CD4-positive, alpha-beta memory T cell (primary cell): ENCODE measurements at regions not wholly inside any gene's neighbourhood (a gene's known extent, or its start where the extent isn't known, plus 50 kb on each side); places are given as distances from the start of the nearest gene placed in this dataset.

Source experiments
- CTCF ChIA-PET: fragments of 350-600 bp; sonication (Branson Sonifier 250); formaldehyde crosslinking; loops from one replicate; lab custom pipeline; 2021; ENCODE audit warnings: inconsistent platforms; ENCODE audit not compliant: partially characterized antibody; lab: Charles Lee
- POLR2A ChIA-PET: fragments of 350-600 bp; sonication (Branson Sonifier 250); formaldehyde crosslinking; loops from one replicate; lab custom pipeline; 2021; ENCODE audit not compliant: partially characterized antibody; lab: Charles Lee
- DNase-seq, 5 donors: peaks; one replicate each; pipeline versions ENCODE4 v3.0.0 to v3.0.0-alpha.2; 2020 to 2022; ENCODE audit warnings: mixed read lengths in 1 of 5
- H3K27ac ChIP-seq: one replicate; pipeline ENCODE4 v1.7.0; 2013; ENCODE audit warnings: low read depth, low read length
- H3K27me3 ChIP-seq: 2 replicates; pipeline ENCODE4 v1.7.0; 2013; ENCODE audit warnings: mild to moderate bottlenecking, low read length, moderate library complexity; ENCODE audit not compliant: insufficient read depth
- H3K36me3 ChIP-seq: 2 replicates; pipeline ENCODE4 v1.7.0; 2013; ENCODE audit warnings: mild to moderate bottlenecking, low read length, moderate library complexity; ENCODE audit not compliant: insufficient read depth
- H3K4me1 ChIP-seq: 2 replicates; pipeline ENCODE4 v1.7.0; 2013; ENCODE audit warnings: mild to moderate bottlenecking, low read length, moderate library complexity; ENCODE audit not compliant: insufficient read depth
- H3K4me3 ChIP-seq, 2 donors: one replicate each; pipeline ENCODE4 v1.7.0; 2013; ENCODE audit warnings: low read length in 2 of 2, mild to moderate bottlenecking in 1 of 2
- H3K9me3 ChIP-seq, 2 donors: one replicate each; pipeline ENCODE4 v1.7.0; 2013; ENCODE audit warnings: low read length in 2 of 2, control low read depth in 1 of 2; ENCODE audit not compliant: control insufficient read depth in 1 of 2
- H3K27ac Mint-ChIP-seq, 7 donors: one replicate each; pipeline ENCODE4 v1.8.0; 2020 to 2021; ENCODE audit warnings: mixed read lengths in 7 of 7, mild to moderate bottlenecking in 6 of 7, inconsistent platforms in 3 of 7, moderate library complexity in 3 of 7
- H3K27me3 Mint-ChIP-seq, 2 donors: one replicate each; pipeline ENCODE4 v1.8.0; 2020 to 2021; ENCODE audit warnings: mixed read lengths in 2 of 2
- H3K36me3 Mint-ChIP-seq, 2 donors: one replicate each; pipeline ENCODE4 v1.8.0; 2020 to 2021; ENCODE audit warnings: mixed read lengths in 2 of 2, inconsistent platforms in 1 of 2, mild to moderate bottlenecking in 1 of 2
- H3K4me1 Mint-ChIP-seq, 4 donors: one replicate each; pipeline ENCODE4 v1.8.0; 2020 to 2021; ENCODE audit warnings: mixed read lengths in 4 of 4, mild to moderate bottlenecking in 1 of 4
- H3K4me3 Mint-ChIP-seq, 8 donors: one replicate each; pipeline ENCODE4 v1.8.0; 2020 to 2021; ENCODE audit warnings: mixed read lengths in 8 of 8, mild to moderate bottlenecking in 7 of 8, moderate library complexity in 6 of 8, inconsistent platforms in 3 of 8
- H3K9me3 Mint-ChIP-seq, 8 donors: one replicate each; pipeline ENCODE4 v1.8.0; 2020 to 2021; ENCODE audit warnings: mixed read lengths in 8 of 8, mild to moderate bottlenecking in 5 of 8, inconsistent platforms in 3 of 8, moderate library complexity in 1 of 8
- intact Hi-C: fragments of 100-400 bp; cut with micrococcal nuclease; formaldehyde crosslinking; loops from one replicate; pipeline ENCODE4 v1.15.1; 2023

DNA sequence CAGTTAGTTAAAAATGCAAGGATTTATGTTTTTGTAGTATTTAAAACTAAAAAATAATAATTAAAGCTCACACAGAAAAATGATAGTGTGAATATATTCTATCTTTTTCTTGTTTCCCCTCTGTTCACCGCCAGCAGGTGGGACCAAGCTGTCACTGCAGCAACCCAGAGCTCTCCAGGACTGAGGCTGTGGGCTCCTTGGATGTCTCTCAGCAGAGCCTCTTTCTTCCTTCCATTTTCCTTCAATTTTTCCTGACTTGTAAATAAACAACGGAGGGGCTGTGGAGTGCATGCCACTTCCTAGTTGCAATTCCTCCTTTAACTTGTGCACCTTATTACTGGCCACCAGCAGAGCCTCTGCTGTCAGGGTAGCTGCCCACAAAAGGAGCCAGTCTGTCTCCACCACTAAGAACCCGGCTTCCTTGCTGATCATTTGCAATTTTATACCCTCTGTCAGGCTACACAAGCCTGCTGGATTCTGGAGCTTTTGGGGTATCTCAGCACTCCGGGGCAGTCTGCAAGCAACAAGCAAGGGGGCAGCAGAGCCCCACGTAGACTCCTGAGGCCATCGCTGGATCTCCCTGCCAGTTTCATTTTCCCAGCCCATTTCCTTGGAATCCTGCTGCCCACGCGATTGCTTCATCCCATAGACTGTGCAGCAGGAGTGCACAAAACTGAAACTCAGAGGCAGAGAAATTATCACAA is 1467.4 kb downstream of the C4orf33 start:
- no peak overlapping the region for H3K27ac Mint-ChIP-seq
- Histone ChIP-seq H3K36me3 (no peaks in the 10 kb centered on the region), H3K27me3 (no peaks in the 10 kb centered on the region), H3K27ac (no peak overlapping the region), H3K9me3 (no peaks in the 10 kb centered on the region), H3K4me1 (no peaks in the 10 kb centered on the region), H3K4me3 (no peak overlapping the region)
- H3K4me1 Mint-ChIP-seq = no peaks in the 10 kb centered on the region
- DNase-seq = no peak
- intact Hi-C loops = no loop called here
- no peaks in the 10 kb centered on the region for H3K27me3 Mint-ChIP-seq
- CTCF ChIA-PET = no interaction called here
- POLR2A ChIA-PET = no interaction called here
- H3K36me3 Mint-ChIP-seq = no peaks in the 10 kb centered on the region
- H3K4me3 Mint-ChIP-seq = no peak overlapping the region
- peaks cover 0 to 13% (median 6%) of the 10 kb centered on the region in 8 donors for H3K9me3 Mint-ChIP-seq

- no peak overlapping the region for H3K4me3 ChIP-seq
- H3K27me3 ChIP-seq = no peaks in the 10 kb centered on the region
- Mint-ChIP-seq H3K9me3 (peaks cover 0 to 13% (median 6%) of the 10 kb centered on the region in 8 donors), H3K27ac (no peak overlapping the region), H3K4me1 (no peaks in the 10 kb centered on the region), H3K27me3 (no peaks in the 10 kb centered on the region), H3K36me3 (no peaks in the 10 kb centered on the region), H3K4me3 (no peak overlapping the region)
- no peak overlapping the region for H3K27ac ChIP-seq
- H3K4me1 ChIP-seq = no peaks in the 10 kb centered on the region
- DNase-seq = no peak
- ChIA-PET POLR2A (no interaction called here), CTCF (no interaction called here)
- intact Hi-C loops = no loop called here
- H3K36me3 ChIP-seq = no peaks in the 10 kb centered on the region
- H3K9me3 ChIP-seq = no peaks in the 10 kb centered on the region
Measured at GRCh38 chr4:130563889-130564418, 1468.0 kb downstream of the C4orf33 start.

- no peak for DNase-seq
- H3K4me3 Mint-ChIP-seq = no peak overlapping the region
- H3K4me1 Mint-ChIP-seq = no peaks in the 10 kb centered on the region
- Histone ChIP-seq H3K4me3 (no peak overlapping the region), H3K4me1 (no peaks in the 10 kb centered on the region), H3K9me3 (no peaks in the 10 kb centered on the region), H3K27ac (no peak overlapping the region), H3K36me3 (no peaks in the 10 kb centered on the region), H3K27me3 (no peaks in the 10 kb centered on the region)
- ChIA-PET POLR2A (no interaction called here), CTCF (no interaction called here)
- H3K9me3 Mint-ChIP-seq = peaks cover 0 to 16% (median 6%) of the 10 kb centered on the region in 8 donors
- H3K27ac Mint-ChIP-seq = no peak overlapping the region
- no peaks in the 10 kb centered on the region for H3K36me3 Mint-ChIP-seq
- H3K27me3 Mint-ChIP-seq = no peaks in the 10 kb centered on the region
- intact Hi-C loops = no loop called here
Measured at GRCh38 chr4:130568746-130569145, 1472.8 kb downstream of the C4orf33 start.

DNA sequence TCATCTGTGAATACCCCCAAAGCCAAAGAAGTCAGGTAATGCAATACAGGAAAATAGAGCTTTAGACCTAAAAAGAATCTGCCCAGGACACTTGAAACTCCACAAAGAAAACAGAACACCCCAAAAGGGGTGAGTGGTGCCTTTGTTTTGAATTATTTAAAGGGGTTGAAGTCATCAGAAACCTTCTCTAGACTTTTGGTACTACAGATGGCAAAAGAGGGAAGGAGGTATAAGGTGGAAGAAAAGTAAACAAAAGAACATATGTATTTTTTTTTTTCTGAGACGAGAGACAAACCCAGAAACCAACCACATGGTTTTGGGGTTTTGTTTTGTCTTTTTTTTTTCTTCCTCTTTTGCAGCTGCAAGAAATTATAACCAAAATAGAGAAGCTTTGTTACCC is 1477.8 kb downstream of the C4orf33 start:
- CTCF ChIA-PET = no interaction called here
- Histone ChIP-seq H3K27ac (no peak overlapping the region), H3K36me3 (no peaks in the 10 kb centered on the region), H3K9me3 (no peaks in the 10 kb centered on the region), H3K27me3 (no peaks in the 10 kb centered on the region), H3K4me3 (no peak overlapping the region), H3K4me1 (no peaks in the 10 kb centered on the region)
- no peak overlapping the region for H3K27ac Mint-ChIP-seq
- no peaks in the 10 kb centered on the region for H3K27me3 Mint-ChIP-seq
- no peaks in the 10 kb centered on the region for H3K4me1 Mint-ChIP-seq
- H3K9me3 Mint-ChIP-seq = peaks cover 0 to 13% (median 5%) of the 10 kb centered on the region in 8 donors
- H3K36me3 Mint-ChIP-seq = no peaks in the 10 kb centered on the region
- POLR2A ChIA-PET = no interaction called here
- no peak overlapping the region for H3K4me3 Mint-ChIP-seq
- DNase-seq = no peak
- intact Hi-C loops = no loop called here

DNA sequence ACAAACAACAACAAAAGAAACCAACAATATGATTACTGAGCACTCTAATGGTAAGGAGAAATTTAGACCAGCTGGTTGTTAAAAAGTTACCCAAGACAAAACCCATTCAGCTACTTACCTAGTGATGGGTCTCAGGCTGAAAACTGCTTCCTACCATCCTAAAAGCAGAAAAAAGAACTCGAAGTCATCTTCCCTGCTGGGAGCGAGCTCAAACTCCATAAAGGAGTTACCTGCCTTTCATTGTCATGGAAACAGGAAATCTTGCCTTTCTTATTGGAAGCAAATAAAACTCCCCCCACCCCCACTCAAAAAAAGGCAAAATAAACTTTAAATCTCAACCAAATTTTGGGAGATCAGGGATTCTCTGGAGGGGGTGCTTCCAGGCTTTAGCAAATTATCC is 1478.3 kb downstream of the C4orf33 start:
- POLR2A ChIA-PET = no interaction called here
- CTCF ChIA-PET = no interaction called here
- no peaks in the 10 kb centered on the region for H3K4me1 ChIP-seq
- H3K27ac ChIP-seq = no peak overlapping the region
- DNase-seq = no peak
- no peak overlapping the region for H3K4me3 Mint-ChIP-seq
- H3K27ac Mint-ChIP-seq = no peak overlapping the region
- intact Hi-C loops = no loop called here
- H3K27me3 Mint-ChIP-seq = no peaks in the 10 kb centered on the region
- H3K9me3 Mint-ChIP-seq = peaks cover 0 to 13% (median 5%) of the 10 kb centered on the region in 8 donors
- no peaks in the 10 kb centered on the region for H3K9me3 ChIP-seq
- H3K36me3 ChIP-seq = no peaks in the 10 kb centered on the region
- H3K36me3 Mint-ChIP-seq = no peaks in the 10 kb centered on the region
- no peak overlapping the region for H3K4me3 ChIP-seq
- H3K4me1 Mint-ChIP-seq = no peaks in the 10 kb centered on the region
- no peaks in the 10 kb centered on the region for H3K27me3 ChIP-seq

DNA sequence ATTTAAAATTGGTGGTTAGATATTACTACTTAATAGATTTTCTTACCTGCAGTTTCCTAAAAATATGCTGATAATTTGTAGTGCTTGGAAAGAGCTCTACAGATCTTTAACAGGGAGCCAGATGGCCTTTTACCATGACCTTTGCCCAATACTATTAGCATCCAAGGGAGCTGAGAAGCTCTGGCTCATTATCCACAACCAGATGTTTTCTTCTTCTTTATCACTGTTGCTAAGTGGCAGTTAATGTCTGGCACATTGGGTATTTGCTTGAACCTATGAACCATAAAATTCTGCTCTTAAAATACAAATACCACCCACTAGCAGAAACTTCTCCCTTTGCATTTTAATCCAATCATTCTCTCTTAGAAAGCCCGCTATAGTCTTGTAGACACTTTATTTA is 1480.3 kb downstream of the C4orf33 start:
- no peak for DNase-seq
- no peaks in the 10 kb centered on the region for H3K27me3 Mint-ChIP-seq
- no peaks in the 10 kb centered on the region for H3K4me1 Mint-ChIP-seq
- Histone ChIP-seq H3K36me3 (no peaks in the 10 kb centered on the region), H3K9me3 (no peaks in the 10 kb centered on the region), H3K27ac (no peak overlapping the region), H3K4me1 (no peaks in the 10 kb centered on the region), H3K27me3 (no peaks in the 10 kb centered on the region), H3K4me3 (no peak overlapping the region)
- ChIA-PET CTCF (no interaction called here), POLR2A (no interaction called here)
- intact Hi-C loops = no loop called here
- H3K9me3 Mint-ChIP-seq = peaks cover 0 to 13% (median 5%) of the 10 kb centered on the region in 8 donors
- no peak overlapping the region for H3K27ac Mint-ChIP-seq
- no peak overlapping the region for H3K4me3 Mint-ChIP-seq
- no peaks in the 10 kb centered on the region for H3K36me3 Mint-ChIP-seq

DNA sequence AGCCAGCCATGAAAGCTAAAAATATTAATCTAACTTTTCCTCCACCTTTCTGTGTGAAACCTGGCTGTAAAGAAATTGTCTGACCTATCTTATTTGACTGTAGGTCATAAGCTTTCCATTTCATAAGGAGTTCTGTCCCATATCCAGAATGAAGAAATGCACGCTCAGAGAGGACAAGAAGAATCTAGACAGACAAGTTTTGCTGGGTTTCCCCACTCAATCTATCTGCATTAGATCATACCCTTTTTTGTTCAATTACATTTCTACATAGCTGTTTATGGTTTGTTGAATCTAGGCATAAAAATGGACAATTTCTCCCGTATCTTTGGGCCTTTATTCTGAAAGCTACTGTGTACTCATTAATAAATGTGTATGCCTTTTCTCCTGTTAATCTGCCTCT is 1495.1 kb downstream of the C4orf33 start:
- Mint-ChIP-seq H3K4me3 (no peak overlapping the region), H3K9me3 (peaks cover 0 to 23% (median 5%) of the 10 kb centered on the region in 8 donors), H3K27ac (no peak overlapping the region), H3K4me1 (no peaks in the 10 kb centered on the region), H3K36me3 (no peaks in the 10 kb centered on the region), H3K27me3 (no peaks in the 10 kb centered on the region)
- no peak overlapping the region for H3K4me3 ChIP-seq
- no peaks in the 10 kb centered on the region for H3K9me3 ChIP-seq
- no peak for DNase-seq
- H3K4me1 ChIP-seq = no peaks in the 10 kb centered on the region
- no peak overlapping the region for H3K27ac ChIP-seq
- no peaks in the 10 kb centered on the region for H3K36me3 ChIP-seq
- POLR2A ChIA-PET = no interaction called here
- CTCF ChIA-PET = interaction anchor here (0.8 kb wide), 1 partner anchor 12 kb away, joined by 3 read pairs; no protein-coding TSS in a partner anchor
- intact Hi-C loops = no loop called here
- no peaks in the 10 kb centered on the region for H3K27me3 ChIP-seq
